Activated CD4-positive, alpha-beta T cell treated with anti-CD3 and anti-CD28 coated beads, Interleukin-2, amount 50 U/mL, for 48 hours (primary cell): ENCODE measurements at regions not wholly inside any gene's neighbourhood (a gene's known extent, or its start where the extent isn't known, plus 50 kb on each side); places are given as distances from the start of the nearest gene placed in this dataset.
"Not testable (repeated sequence)": the region's sequence is repeated elsewhere in the genome, so short reads cannot be mapped to it uniquely, and the experiment has no call there.

Experiments used
- DNase-seq, 2 experiments: peaks; one replicate each; pipeline ENCODE4 v3.0.0-alpha.2; 2020

DNA sequence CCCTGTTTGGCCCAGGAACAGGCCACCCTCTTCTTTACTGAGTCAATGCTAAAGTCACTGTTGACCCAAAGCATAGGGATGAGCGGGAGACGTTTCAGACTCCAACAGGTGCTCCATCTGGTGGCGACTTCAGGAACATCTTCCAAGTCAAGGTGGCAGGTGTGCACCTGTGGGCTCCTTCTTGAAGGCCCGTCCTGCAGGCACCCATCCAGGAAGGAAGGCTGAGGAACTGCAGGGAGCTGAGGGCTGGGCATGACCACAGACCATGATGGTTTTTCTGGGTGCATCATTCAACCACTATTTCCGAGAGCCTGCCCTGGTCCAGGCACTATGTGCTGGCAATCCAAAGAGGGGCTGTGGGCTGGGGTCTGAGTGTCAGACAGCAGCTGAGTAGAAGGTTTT, 142.8 kb downstream of the NDUFA10 start:
- peak; percentile 65 to 75 for DNase-seq

DNA sequence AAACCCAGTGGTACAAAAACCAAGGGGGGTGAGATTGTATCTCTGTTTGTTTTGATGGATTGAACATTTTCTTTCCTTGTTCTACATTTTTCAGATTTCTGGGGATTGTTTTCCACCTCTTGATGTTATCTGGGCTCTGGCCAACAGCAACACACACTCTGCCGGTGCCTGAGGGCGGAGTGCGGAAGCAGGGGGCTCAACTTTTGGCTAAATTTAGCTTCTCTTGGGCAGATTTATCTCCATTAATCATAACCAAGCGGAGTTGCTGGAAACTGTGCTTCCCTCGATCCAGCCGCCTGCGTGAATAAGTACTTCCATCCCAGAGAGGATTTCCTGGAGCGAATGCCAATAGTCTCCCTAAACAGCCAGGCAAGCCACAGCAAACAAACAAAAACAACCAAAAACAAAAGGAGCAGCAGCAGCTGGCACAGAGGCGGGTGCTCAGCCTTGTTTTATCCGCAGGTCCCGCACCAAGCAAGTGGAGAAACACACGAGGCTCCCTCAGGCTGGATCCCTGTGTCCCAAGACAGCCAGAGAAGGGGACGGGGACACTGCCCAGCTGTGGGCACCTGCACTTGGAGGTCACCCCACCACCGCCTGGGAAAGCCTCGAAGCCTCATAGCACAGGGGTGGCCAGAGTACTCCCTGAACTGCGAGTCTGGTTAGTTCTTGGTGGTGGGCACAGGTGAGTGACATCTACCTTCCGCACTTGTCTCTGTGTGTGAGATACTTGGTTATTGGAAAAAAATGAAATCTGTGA, 143.4 kb downstream of the NDUFA10 start:
- DNase-seq, result no peak

DNA sequence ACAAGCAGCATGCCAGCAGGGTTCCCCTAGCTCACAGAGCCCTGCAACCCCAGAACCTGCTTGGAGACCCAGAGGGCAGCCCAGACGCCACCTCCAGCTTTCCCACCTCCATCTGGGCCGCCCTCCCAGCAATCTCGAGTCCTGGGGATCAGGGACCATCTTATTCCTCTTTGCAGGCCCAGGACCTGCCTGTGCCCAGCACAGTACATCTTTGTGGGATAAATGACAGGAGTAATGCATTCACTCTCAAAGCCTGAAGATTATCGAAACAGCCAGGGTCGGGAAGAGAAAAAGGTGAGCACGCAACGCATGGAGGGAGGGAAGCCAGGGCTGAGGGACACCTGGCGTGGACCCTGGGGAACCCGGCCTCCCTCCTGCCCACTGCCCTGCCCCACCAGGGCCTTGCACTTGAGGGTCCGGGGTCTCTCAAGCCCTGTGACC, 144.1 kb downstream of the NDUFA10 start:
- DNase-seq, result no peak

DNA sequence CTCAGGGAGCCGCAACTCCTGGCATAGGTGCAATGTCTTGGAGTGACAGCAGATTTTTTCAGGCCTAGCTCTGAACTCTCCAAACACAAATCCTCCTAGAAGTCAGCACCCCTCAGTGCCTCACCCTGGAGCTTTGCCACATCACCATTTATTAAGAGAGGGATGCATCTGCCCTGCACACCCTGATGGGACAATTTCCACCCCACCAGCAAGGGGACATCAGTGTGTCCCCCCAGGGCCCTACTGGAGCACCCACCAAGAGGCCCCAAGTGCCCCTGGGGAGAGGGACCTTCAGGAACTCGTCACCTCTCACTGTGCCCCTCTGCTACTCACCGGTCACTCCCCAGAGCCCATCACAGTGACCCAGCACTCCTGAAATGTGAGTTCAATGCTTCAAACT, 144.7 kb downstream of the NDUFA10 start:
- no peak for DNase-seq

DNA sequence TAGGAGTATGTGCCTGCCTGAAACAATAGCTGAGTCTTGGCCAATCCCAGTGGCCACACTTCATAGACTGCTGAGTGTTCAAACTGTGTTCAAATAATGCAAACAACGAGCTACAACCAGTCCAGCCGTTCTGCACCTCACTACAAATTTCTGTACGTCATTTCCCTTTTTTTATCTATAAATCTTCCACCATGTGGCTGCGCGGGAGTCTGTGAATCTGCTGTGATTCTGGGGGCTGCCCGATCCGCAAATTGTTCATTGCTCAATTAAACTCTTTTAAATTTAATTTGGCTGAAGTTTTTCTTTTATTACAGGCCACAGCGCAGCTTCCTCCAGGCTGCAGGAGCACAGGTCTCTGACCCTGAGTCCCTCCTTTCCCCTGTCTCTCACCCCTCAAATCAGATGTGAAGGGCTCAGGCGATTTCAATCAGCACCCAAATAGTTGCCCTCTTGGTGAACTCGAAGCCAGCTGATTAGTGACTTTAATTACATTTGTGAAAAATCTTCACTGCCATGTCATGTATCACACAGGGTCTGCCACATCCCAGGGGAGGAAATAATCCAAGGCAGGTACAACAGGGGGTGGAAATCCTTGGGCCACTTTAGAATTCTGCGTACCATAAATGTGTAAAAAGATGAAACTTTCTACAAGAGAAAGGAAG, 145.6 kb downstream of the NDUFA10 start:
- DNase-seq, result no peak

DNA sequence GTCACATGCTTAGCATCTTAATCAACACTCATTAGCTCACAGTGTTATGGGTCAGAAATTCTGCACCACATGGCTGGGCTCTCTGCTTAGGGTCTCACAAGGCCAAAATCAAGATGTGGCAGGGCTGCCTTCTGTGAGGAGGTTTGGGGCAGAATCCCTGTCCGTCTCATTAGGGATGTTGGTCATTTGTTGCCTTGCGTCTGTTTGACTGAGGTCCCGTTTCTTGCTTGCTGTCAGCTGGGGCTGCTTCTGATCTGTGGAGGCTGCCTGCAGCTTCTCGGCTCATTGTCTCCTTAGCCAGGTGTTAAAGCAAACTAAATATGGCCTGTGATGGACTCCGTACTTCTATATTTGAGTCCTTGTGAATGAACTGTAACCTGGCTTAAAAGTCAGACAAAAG, 146.5 kb downstream of the NDUFA10 start:
- DNase-seq, result no peak

DNA sequence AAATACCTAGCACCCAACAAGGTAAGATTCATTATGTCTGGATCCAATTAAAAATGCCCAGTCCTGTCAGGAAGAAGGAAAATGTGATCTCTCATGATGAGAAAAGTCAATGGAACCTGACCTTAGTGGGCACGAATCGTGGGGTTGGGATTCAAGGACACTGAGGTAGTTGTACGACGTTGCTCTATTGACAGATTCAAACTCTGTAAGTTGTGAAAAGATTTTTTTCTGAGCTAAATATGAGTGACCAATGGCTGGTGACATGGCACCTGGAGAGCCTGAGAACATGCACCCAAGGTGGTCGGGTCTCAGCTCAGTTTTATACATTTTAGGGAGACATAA, 148.2 kb downstream of the NDUFA10 start:
- no peak for DNase-seq

DNA sequence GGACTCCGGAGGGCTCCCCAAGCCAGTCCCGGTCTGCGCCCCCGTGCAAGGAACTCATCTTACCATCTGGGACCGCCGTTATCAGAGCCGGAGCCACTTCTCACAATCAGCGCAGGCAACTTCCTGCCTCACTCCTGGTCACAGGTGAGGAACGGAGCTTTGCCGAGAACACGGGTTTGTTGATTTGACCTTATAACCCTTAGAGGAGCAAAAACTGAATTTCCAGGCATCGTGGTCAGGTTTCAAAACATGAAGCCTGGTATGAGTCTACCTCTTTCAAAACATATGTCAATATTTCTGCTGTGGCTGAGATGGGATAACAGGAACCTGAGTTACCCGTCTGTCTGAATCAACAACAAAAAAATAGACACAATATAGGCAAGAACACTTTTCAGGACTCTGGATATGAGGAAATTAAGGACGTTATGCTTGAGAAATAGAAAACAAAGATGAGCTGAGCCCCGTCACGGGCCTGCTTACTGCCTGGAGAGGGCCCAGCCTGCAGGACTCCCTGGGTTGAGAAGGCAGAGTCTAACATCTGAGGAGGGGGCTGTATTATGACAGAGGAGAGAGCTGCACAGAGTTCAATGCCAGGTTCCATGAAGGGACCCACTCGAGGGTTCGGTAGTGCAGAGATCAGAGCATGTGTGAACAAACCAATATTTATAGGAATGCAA, 148.7 kb downstream of the NDUFA10 start:
- DNase-seq, result no peak

DNA sequence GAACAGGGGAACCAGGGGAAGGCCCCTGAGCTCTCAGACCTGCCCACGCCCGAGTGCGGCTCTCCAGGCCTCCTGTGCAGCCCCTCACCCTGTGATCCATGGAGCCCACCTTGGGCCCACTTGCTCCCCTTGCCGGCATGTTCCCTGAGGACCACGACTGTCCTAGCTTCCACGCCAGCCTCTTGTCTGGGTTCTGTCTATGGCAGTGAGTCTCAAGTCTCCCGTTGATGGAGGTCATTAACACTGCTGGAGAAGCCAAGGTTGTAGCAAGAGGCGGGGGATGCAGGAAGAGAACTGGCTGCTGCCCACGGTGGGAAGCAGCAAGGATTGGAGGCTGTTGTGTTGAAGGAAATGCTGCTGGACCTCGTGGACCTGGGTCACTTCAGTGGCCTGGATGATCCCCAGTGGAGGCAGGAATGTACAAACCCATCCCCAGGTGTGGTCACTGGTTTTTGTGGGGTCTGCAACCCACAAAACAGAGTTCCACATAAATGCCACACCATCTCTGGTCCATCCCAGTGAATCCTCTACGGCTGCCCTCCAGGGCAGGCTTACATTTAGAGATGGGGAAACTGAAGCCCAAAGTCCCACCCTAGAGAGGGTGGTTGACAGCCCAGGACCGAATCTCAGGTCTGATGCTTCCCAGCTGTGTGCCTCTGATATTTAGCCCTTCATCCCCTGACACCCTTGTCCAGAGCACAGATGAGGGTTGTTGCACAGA, 150.3 kb downstream of the NDUFA10 start:
- DNase-seq, result no peak

DNA sequence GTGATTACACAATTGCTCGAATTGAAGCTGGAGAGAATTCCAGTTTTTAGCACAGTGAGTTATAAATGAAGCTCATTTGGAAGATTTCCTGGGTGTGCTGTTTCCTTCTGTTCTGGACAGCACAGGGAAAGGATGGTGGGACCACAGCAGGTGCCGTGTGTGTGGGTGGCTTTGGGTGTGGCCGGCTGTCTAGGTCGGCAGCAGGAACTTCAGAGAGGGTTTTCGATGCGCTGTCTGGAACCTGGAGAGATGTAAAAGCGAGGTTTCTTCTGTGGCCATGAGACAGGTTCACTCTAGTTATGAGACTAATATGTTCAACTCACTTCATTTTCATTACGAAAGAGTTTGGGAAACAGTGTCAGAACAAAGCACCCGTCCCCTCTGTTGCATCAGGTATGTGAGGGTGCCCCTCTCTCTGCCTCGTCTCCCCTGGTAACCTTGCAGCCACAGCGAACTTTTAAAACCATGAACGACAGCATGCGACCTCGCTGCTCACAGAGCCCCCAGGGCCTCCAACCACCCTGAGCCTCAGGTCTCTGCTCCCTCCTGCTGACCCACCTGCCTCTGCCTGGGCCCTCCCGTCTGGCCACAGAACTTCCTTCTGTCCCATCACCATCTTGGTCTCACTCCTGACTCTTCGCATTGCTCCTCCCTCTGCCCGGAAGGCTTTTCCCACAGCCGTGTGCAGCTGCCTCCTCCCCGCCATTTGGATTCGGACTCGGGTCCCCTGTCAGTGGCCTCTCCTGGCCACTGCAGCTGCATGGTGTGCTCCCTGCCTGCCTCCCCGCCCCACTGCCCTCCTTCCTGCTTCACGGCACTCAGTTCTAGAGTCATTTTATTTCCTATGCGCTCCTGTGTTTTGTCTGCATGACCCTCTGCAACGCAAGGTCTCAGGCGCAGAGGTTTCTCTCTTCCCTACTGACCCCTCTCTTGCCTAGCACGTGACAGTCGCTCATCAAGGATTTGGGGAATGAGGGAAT, 151.2 kb downstream of the NDUFA10 start:
- DNase-seq, result no peak

DNA sequence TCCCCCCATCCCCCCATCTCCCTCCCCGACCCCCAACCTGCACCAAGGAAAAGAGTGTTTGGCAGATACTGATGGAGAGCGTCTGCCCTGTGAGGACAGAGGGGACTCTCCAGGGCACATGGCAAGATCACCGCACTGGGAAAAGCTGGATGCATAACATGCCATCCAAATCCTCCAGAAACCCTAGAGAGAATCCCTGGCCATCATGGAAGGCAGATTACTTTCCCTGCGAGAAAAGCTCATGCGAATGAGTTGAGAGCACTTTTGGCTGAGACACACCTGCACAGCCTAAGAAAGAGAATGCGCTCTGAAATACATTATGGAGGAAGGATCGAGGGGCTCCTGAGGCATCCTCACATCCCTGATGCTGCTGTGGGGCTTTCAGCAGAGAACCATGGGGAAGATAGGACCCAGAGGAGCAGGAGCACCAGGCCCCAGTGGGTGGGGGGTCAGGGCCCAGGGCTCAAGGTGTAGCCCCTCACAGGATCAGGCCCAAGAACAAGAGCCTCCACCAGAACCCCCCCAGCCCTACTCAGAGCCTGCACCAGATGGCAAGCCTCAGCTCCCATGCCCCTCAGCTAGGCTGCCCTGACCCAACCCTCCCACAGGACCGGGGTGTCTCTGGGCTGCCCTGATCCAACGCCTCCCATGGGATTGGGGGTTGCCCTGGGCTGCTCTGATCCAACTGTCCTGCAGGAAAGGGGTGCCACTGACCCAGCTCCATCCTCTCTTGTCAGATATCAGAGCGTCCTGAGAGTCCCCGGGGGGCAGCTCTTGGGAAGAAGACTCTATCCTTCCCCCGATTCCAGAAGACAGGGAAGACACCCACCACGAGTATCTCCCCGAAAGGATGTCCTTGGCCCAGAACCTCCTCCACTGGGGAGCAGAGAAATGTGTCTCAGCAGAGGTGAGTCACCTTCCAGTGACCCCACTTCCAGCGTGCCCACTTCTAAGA, 153.4 kb downstream of the NDUFA10 start:
- no peak for DNase-seq

DNA sequence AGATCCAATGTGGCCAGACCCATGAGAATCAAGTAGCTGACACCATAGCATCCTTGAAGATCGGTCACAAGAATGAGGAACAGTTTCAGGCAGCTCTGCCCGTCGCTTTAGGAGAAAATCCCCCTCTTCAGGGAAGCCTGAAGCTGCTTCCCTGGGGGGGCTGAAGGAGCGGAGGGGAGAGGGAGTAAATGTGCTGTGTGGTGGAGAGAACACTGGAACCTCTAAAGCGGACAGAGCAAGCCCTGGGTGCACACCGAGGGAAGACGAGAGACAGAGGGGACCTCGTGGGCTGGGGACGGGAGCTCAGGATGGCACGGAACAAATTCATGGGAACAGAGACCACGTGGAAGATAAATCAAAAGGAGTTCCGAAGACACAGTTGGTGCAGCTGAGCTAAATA, 154.3 kb downstream of the NDUFA10 start:
- no peak for DNase-seq

DNA sequence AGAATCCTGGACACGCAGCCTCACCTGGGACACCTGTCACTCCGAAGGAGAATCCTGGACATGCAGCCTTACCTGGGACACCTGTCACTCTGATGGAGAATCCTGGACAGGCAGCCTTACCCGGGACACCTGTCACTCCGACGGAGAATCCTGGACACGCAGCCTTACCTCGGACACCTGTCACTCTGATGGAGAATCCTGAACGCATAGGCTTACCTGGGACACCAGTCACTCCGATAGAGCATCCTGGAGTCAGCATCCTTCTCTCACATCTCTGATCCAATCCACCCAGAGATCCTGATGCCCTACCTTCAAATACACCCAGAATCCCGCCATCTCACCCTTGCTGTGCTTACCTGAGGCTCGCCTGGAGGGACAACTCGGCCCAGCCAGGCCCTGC, 154.9 kb downstream of the NDUFA10 start:
- no peak for DNase-seq

DNA sequence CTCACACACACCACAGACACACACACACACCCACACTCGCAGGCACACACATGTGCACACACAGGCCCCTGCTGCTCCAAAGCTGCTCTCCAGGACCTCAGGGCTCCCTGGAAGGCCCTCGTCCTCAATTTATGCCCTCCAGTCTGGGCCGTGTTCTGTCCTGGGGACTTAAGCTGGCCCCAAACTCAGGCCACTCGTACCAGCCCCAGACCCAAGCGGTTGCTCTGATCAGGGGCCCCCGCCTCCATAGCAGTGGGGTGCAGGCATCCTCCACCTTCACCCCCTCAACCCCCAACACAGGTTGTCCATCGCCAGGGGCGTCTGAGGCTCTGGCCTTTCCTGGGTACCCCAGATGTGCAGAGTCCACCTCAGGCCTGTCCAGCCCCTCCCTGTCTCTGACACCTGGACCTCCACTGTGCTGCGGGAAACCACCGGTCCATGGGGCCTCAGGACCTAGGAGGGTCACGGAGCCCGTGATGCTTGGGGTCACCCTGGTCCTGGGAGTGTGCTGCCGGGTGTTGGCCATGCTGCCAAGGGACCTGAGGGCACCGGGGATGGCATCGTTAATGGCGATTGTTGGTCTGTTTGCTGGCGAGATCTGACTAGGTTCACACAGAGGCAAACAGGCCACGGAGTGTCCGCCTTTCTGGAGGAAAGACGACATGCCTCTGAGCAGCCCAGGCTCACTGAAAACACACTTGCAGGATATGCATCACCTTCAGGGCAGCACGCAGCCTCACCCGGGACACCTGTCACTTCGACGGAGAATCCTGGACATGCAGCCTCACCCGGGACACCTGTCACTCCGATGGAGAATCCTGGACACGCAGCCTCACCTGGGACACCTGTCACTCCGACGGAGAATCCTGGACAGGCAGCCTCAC, 155.6 kb downstream of the NDUFA10 start:
- no peak for DNase-seq

DNA sequence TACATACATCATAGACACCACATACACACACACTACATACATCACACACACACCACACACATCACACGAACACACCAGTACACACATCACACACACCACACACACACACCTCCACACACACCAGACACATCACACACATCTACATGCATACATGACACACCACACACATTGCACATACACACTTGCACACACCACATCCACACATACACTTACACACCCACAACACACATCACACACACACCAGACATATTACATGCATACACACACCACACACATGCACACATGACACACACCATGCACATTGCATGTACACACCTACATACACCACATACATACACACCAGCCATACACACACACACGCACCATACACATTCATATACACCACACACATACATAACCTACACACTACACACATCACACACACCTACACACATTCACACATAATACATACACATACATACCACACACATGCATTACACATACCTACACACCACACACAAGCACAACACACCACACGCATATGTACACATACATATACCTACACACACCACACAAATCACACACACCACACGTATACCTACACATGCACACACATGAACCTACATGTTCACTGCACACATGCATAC, 156.5 kb downstream of the NDUFA10 start:
- no peak for DNase-seq

DNA sequence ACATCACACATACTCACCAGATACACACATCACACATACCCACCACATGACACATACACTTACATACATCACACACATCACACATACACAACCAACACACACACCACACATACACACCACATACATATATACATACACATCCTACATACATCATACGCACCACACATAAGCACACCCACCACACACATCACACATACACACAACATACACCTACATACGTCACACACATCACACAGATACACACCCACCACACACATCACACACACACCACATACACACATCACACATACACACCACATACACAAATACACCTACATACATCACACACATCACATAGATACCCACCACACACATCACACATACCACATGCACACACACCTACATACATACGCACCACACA, 158.4 kb downstream of the NDUFA10 start:
- DNase-seq, result no peak

DNA sequence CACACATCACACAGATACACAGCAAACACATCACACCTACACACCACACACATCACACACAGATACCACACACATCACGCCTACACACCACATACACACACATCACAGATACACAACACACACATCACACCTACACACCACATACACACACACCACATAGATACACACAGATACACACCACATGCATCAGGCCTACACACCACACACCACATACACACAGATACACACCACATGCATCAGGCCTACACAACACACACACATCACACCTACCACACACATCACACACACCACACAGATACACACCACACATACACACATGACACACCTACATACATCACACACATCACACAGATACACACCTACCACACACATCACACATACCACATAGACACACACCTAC, 158.8 kb downstream of the NDUFA10 start:
- DNase-seq, result no peak

DNA sequence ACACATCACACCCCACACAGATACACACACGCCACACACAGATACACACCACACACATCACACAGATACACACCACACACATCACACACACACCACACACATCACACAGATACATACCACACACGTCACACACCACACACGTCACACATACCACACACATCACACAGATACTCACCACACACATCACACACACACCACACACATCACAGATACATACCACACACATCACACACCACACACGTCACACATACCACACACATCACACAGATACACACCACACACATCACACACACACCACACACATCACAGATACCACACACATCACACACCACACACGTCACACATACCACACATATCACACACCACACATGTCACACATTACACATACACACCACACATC, 159.3 kb downstream of the NDUFA10 start:
- DNase-seq, result not testable (repeated sequence)

DNA sequence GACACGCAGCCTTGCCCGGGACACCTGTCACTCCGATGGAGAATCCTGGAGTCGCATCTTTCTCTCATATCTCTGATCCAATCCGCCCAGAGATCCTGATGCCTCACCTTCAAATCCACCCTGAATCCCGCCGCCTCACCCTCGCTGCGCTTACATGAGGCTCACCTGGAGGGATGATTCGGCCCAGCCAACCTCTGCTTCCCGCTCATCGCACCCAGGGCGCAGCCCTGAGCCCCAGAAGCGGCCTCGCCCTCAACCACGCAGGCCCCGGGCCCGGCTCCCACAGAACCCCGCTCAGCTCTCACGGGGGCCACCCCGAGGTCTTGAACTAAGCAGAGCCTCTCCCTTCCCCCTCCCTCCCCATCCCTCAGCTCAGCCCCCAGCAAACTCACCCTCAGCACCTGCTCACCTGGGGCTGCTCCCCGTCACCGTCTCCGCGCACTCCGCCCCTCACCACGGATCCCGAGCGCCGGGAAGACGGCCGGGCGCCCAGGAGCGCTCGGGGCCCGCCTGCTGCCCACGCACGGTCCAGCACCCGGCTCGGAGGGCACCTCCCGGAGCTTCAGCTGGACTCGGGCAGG, 160.0 kb downstream of the NDUFA10 start:
- DNase-seq, result no peak
